ENCODE measurements at regions not wholly inside any gene's neighbourhood (a gene's known extent, or its start where the extent isn't known, plus 50 kb on each side); places are given as distances from the start of the nearest gene placed in this dataset.

DNA sequence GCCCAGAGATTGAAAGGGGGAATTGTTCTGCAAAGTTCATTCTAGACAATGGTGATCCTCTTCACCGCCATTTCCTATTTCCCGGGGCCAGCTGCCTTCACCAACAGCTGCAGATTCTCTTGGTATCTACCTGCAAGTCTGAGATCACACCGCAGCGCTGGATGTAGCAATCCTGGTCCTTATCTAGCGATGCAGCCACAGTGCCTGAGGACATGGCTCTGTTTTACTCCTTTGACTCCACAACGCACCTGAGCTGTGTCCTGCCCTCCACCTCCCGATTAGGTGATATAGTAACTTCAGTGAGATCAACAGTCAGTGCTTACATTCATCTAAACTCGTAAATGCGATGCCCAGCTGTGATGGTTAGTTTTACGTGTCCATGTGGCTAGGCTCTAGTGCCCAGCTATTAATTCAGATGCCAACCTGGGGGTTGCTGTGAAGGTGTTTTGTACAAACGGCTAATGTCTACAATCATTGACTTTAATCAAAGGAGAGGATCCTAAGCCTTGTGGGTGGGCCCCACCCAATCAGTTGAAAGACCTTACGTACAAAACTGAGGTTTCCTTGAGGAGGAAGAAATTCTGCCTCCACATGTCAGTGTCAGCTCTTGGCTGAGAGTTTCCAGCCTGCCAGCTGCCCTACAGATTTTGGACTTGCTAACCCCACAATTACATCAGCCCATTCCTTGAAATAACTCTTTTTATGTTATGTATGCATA lies 189.8 kb downstream of the SH3BP4 start:
- Histone ChIP-seq H3K36me3 (no peaks in the 10 kb centered on the region), H3K4me1 (no peaks in the 10 kb centered on the region), H3K4me3 (no peak overlapping the region), H3K27me3 (no peaks in the 10 kb centered on the region), H3K27ac (no peak overlapping the region), H3K9me3 (no peaks in the 10 kb centered on the region)
- TF ChIP-seq, protein P1, sequence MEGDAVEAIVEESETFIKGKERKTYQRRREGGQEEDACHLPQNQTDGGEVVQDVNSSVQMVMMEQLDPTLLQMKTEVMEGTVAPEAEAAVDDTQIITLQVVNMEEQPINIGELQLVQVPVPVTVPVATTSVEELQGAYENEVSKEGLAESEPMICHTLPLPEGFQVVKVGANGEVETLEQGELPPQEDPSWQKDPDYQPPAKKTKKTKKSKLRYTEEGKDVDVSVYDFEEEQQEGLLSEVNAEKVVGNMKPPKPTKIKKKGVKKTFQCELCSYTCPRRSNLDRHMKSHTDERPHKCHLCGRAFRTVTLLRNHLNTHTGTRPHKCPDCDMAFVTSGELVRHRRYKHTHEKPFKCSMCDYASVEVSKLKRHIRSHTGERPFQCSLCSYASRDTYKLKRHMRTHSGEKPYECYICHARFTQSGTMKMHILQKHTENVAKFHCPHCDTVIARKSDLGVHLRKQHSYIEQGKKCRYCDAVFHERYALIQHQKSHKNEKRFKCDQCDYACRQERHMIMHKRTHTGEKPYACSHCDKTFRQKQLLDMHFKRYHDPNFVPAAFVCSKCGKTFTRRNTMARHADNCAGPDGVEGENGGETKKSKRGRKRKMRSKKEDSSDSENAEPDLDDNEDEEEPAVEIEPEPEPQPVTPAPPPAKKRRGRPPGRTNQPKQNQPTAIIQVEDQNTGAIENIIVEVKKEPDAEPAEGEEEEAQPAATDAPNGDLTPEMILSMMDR (IDR thresholded peaks at IDR 0.05): no peak
- TF ChIP-seq POLR2A (IDR thresholded peaks at IDR 0.05): no peak
- ATAC-seq (no peak), DNase-seq (no peak)
- intact Hi-C loops (cut with DNase I): loop anchor here in 1 of 2 donors (10.0 kb wide), 2 partner anchors 453 to 603 kb away; no protein-coding TSS in a partner anchor
- 83% methylated on average over 11 of the region's 12 CpGs for WGBS (ENCODE audit: insufficient coverage, low coverage, low lambda C conversion rate, missing lambda C conversion rate)

DNA sequence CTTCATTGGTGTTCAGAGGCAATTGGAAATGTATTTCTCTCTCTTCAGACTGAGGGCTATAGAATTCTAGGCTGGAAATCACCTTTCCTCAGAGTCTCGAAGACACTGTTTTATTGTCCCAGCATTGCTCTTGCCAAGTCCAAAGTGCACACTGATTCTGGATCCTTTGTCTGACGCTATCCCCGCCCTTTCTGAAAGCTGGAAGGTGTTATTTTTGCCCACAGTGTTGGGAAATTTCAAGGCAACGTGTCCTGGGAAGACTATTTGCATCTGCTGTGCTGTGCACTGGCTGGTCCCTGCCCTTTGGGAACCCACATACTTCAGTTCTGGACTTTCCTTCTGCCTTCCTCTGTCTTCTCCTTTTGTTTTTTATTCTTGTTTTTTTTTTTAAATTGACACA lies 190.8 kb downstream of the SH3BP4 start:
- Histone ChIP-seq H3K27ac (no peak overlapping the region), H3K36me3 (no peaks in the 10 kb centered on the region), H3K4me1 (no peaks in the 10 kb centered on the region), H3K4me3 (no peak overlapping the region), H3K27me3 (no peaks in the 10 kb centered on the region), H3K9me3 (no peaks in the 10 kb centered on the region)
- ATAC-seq (no peak), DNase-seq (no peak)
- TF ChIP-seq POLR2A (IDR thresholded peaks at IDR 0.05): no peak
- TF ChIP-seq, protein P1 (IDR thresholded peaks at IDR 0.05): no peak
- 48% methylated on average over 4 of the region's 4 CpGs for WGBS (ENCODE audit: insufficient coverage, low coverage, low lambda C conversion rate, missing lambda C conversion rate)
- intact Hi-C loops (cut with DNase I): loop anchor here in 1 of 2 donors (10.0 kb wide), 2 partner anchors 452 to 602 kb away; no protein-coding TSS in a partner anchor

DNA sequence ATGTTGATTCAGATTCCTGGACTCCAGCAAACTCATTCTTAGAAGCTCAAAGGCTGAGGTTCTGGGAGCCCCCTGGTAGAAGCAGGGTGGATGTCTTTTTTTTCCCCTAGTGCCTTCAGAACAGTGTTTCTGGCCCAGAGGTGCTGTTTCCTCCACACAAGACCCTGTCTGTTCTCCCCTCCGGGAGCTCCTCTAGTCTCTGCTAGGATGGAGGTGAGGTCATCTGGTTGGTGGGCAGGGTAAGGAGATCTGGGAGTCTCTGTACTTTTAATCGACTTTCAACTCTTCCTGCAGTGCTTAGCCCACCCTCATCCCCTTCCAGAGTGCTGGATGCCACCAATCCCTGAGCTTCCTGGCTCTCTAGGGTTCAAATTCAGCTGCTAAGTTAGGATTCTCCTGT lies 192.0 kb downstream of the SH3BP4 start:
- Histone ChIP-seq H3K27me3 (no peaks in the 10 kb centered on the region), H3K4me1 (no peaks in the 10 kb centered on the region)
- intact Hi-C loops (cut with DNase I): loop anchor here in 1 of 2 donors (10.0 kb wide), 2 partner anchors 451 to 601 kb away; no protein-coding TSS in a partner anchor

DNA sequence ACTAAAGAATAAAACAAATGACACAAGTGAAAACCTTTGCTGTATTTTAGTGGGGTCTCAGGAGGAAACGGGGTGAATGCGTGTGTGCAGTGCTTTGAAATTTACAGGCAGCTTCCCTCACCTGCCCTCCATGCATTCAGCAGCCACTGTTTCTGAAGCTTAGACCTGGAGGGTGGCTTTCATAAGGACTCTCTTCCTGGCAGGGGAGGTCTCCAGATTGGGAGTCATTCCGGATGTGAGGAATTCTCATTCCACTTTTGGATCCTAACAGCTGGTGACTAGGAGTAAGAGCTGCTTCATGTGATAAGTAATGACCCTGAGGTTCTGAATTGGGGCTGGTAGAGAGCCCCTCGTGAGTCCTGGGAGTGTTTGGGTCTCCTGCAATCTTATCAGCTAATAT lies 192.5 kb downstream of the SH3BP4 start:
- TF ChIP-seq, protein P1 (IDR thresholded peaks at IDR 0.05): no peak
- TF ChIP-seq POLR2A (IDR thresholded peaks at IDR 0.05): no peak
- intact Hi-C loops (cut with DNase I): loop anchor here in 1 of 2 donors (10.0 kb wide), 2 partner anchors 451 to 601 kb away; no protein-coding TSS in a partner anchor
- 56% methylated on average over 4 of the region's 4 CpGs for WGBS (ENCODE audit: insufficient coverage, low coverage, low lambda C conversion rate, missing lambda C conversion rate)
- no peaks in the 10 kb centered on the region for H3K27me3 ChIP-seq
- no peak overlapping the region for H3K27ac ChIP-seq
- no peak overlapping the region for H3K4me3 ChIP-seq
- ATAC-seq (no peak), DNase-seq (peak in 1 of 3 donors; percentile 1)
- no peaks in the 10 kb centered on the region for H3K36me3 ChIP-seq
- H3K9me3 ChIP-seq: no peaks in the 10 kb centered on the region
- no peaks in the 10 kb centered on the region for H3K4me1 ChIP-seq

More for the DNA sequence above, 192.0 kb downstream of the SH3BP4 start:
- Histone ChIP-seq H3K36me3 (no peaks in the 10 kb centered on the region), H3K27ac (no peak overlapping the region), H3K4me3 (no peak overlapping the region), H3K9me3 (no peaks in the 10 kb centered on the region)
- no peak for TF ChIP-seq POLR2A (IDR thresholded peaks at IDR 0.05)
- TF ChIP-seq, protein P1 (IDR thresholded peaks at IDR 0.05): no peak
- 0% methylated on average over 1 of the region's 2 CpGs for WGBS (ENCODE audit: insufficient coverage, low coverage, low lambda C conversion rate, missing lambda C conversion rate)
- ATAC-seq (no peak), DNase-seq (peak in 1 of 3 donors; percentile 5)
